PFSK-1 (cell line): ENCODE measurements at regions not wholly inside any gene's neighbourhood (a gene's known extent, or its start where the extent isn't known, plus 50 kb on each side); places are given as distances from the start of the nearest gene placed in this dataset.

Source experiments
- FOXP2 ChIP-seq: optimal IDR thresholded peaks from 2 replicates; pipeline ENCODE3; 2011; ENCODE audit warnings: borderline replicate concordance, control low read depth, inconsistent platforms; ENCODE audit not compliant: insufficient read depth; ENCODE audit errors: extremely low read length, extremely low read depth
- POLR2AphosphoS5 ChIP-seq: IDR thresholded peaks from 2 replicates; pipeline ENCODE4 v1.6.1; 2012; ENCODE audit warnings: low read depth, mild to moderate bottlenecking, control low read depth, low read length, moderate library complexity
- REST ChIP-seq, 2 experiments: IDR thresholded peaks; 2 replicates each; pipeline versions ENCODE4 v1.6.1 to v1.8.0; 2011 to 2012; ENCODE audit warnings: low read depth in 2 of 2, low read length in 2 of 2, control low read depth in 1 of 2, inconsistent platforms in 1 of 2, mild to moderate bottlenecking in 1 of 2, moderate library complexity in 1 of 2; ENCODE audit not compliant: insufficient read depth in 1 of 2
- SIN3A ChIP-seq: IDR thresholded peaks from 2 replicates; pipeline ENCODE4 v1.6.1; 2012; ENCODE audit warnings: mild to moderate bottlenecking, low read length, moderate library complexity, borderline replicate concordance; ENCODE audit not compliant: insufficient read depth
- TAF1 ChIP-seq: IDR thresholded peaks from 2 replicates; pipeline ENCODE4 v1.6.1; 2012; ENCODE audit warnings: low read length, control low read depth, borderline replicate concordance; ENCODE audit not compliant: insufficient read depth

- no peak for TF ChIP-seq REST (IDR thresholded peaks at IDR 0.05; ENCODE audit: insufficient read depth in 1 of 2, low read depth in 2 of 2, low read length in 2 of 2)
- TF ChIP-seq FOXP2: no peak
- no peak for TF ChIP-seq SIN3A
- no peak for TF ChIP-seq TAF1
- TF ChIP-seq POLR2AphosphoS5: no peak
Observed at GRCh38 chr18:30469091-30469490, 573.5 kb downstream of the DSC3 start.

- no peak for TF ChIP-seq POLR2AphosphoS5
- TF ChIP-seq TAF1: no peak
- no peak for TF ChIP-seq FOXP2
- TF ChIP-seq SIN3A: no peak
- TF ChIP-seq REST (IDR thresholded peaks at IDR 0.05; ENCODE audit: insufficient read depth in 1 of 2, low read depth in 2 of 2, low read length in 2 of 2): no peak
Observed at GRCh38 chr18:30465096-30465495, 577.4 kb downstream of the DSC3 start.

GRCh38 chr18:30457156-30457555, 585.4 kb downstream of the DSC3 start:
- TF ChIP-seq TAF1: no peak
- TF ChIP-seq SIN3A: no peak
- no peak for TF ChIP-seq POLR2AphosphoS5
- no peak for TF ChIP-seq FOXP2

- no peak for TF ChIP-seq TAF1
- no peak for TF ChIP-seq REST (IDR thresholded peaks at IDR 0.05; ENCODE audit: insufficient read depth in 1 of 2, low read depth in 2 of 2, low read length in 2 of 2)
- TF ChIP-seq FOXP2: no peak
- no peak for TF ChIP-seq SIN3A
- no peak for TF ChIP-seq POLR2AphosphoS5
Observed at GRCh38 chr18:30455741-30456140, 586.8 kb downstream of the DSC3 start.

- TF ChIP-seq TAF1 (no peak), SIN3A (no peak), REST (IDR thresholded peaks at IDR 0.05; ENCODE audit: insufficient read depth in 1 of 2, low read depth in 2 of 2, low read length in 2 of 2) (no peak), POLR2AphosphoS5 (no peak), FOXP2 (no peak)
Observed at GRCh38 chr18:30454920-30455319, 587.6 kb downstream of the DSC3 start.
